ENCODE measurements at regions not wholly inside any gene's neighbourhood (a gene's known extent, or its start where the extent isn't known, plus 50 kb on each side); places are given as distances from the start of the nearest gene placed in this dataset.

GRCh38 chr10:109744020-109744419, 179.3 kb downstream of the XPNPEP1 start:
- DNase-seq (ENCODE audit: extremely low spot score), result no peak
- ChIA-PET POLR2A (no interaction called here), CTCF (no interaction called here)
- TF ChIP-seq CTBP1 (IDR thresholded peaks at IDR 0.05; ENCODE audit: borderline replicate concordance) (no peak), ARNT (IDR thresholded peaks at IDR 0.05) (no peak), FOXK2 (IDR thresholded peaks at IDR 0.05) (no peak), L3MBTL2 (conservative IDR thresholded peaks at IDR 0.05) (no peak), HDGF (IDR thresholded peaks at IDR 0.05; ENCODE audit: borderline replicate concordance) (no peak), TARDBP (IDR thresholded peaks at IDR 0.05) (no peak)
- TF ChIP-seq, protein P1, sequence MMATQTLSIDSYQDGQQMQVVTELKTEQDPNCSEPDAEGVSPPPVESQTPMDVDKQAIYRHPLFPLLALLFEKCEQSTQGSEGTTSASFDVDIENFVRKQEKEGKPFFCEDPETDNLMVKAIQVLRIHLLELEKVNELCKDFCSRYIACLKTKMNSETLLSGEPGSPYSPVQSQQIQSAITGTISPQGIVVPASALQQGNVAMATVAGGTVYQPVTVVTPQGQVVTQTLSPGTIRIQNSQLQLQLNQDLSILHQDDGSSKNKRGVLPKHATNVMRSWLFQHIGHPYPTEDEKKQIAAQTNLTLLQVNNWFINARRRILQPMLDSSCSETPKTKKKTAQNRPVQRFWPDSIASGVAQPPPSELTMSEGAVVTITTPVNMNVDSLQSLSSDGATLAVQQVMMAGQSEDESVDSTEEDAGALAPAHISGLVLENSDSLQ (IDR thresholded peaks at IDR 0.05), result no peak

DNA sequence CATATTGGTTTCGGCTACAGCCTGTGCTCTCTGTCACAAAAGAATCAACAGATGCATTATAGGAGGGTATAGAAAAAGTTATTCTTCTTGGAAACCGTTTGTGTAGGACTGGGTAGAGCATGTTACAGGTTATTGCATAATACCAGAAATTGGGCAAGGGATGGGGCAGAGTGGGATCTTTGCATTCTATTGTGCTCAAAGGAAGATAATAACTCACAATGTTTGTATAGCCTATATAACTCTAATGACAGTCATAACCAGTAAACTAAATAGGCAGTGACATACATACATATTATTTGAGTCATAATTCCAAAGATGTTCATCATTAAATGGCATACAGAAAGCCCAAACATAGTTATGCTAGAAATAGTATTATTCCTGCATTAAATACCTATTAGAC, 179.7 kb downstream of the XPNPEP1 start:
- ChIA-PET POLR2A (no interaction called here), CTCF (no interaction called here)
- DNase-seq (ENCODE audit: extremely low spot score), result no peak
- no peak for TF ChIP-seq SUZ12 (IDR thresholded peaks at IDR 0.05)

DNA sequence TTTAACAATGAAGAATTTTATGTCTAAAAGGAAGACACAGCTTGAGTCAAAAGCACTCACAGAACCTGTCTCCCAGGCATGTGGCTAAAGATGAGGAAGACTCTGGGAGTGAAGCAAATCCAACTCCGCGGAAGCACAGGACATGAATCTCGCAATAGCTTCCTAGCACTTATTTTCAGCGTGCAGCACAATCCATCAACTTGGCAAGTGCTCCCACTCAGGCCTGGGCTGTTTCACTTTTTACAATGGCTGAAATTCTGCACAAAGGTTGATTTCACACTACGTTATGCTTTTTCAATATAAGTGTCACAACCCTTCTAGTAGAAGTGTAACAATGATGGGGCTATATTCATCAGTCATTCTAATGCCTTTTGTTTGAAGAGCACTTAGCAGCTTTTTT, 180.2 kb downstream of the XPNPEP1 start:
- ChIA-PET CTCF (no interaction called here), POLR2A (no interaction called here)
- TF ChIP-seq FOXA1 (IDR thresholded peaks at IDR 0.05) (no peak), FOXM1 (IDR thresholded peaks at IDR 0.05; ENCODE audit: borderline replicate concordance) (no peak), ARNT (IDR thresholded peaks at IDR 0.05) (no peak), SP1 (IDR thresholded peaks at IDR 0.05) (no peak), TARDBP (IDR thresholded peaks at IDR 0.05) (no peak), BHLHE40 (IDR thresholded peaks at IDR 0.05; ENCODE audit: borderline replicate concordance) (no peak), ELF4 (IDR thresholded peaks at IDR 0.05) (no peak), HDGF (IDR thresholded peaks at IDR 0.05; ENCODE audit: borderline replicate concordance) (no peak), NFRKB (IDR thresholded peaks at IDR 0.05) (no peak)
- no peak for DNase-seq (ENCODE audit: extremely low spot score)

DNA sequence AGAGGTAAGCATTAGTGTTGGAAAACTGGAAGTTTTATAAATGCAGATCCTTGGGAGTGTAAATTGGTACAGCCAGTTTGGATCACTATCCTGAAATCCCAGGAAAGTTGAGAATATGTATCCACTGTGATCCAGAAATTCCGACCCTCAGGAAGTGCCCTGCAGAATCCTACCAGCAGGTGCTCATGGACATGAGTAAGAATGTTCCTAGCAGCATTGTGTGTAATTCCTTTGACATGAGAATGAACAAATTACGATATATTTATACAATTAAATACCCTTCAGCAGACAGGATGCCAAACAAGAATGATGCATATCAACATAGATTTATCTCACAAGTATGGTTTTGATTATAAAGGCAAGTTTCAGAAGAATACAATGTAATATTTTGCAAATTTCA, 181.6 kb downstream of the XPNPEP1 start:
- TF ChIP-seq, protein P1 (IDR thresholded peaks at IDR 0.05), result no peak
- no peak for TF ChIP-seq NFRKB (IDR thresholded peaks at IDR 0.05)
- TF ChIP-seq BHLHE40 (IDR thresholded peaks at IDR 0.05; ENCODE audit: borderline replicate concordance), result no peak
- no peak for TF ChIP-seq SUZ12 (IDR thresholded peaks at IDR 0.05)
- POLR2A ChIA-PET, result no interaction called here
- CTCF ChIA-PET, result interaction anchor here (0.7 kb wide), 1 partner anchor 121 kb away, joined by 3 read pairs; no protein-coding TSS in a partner anchor
- DNase-seq (ENCODE audit: extremely low spot score), result no peak

DNA sequence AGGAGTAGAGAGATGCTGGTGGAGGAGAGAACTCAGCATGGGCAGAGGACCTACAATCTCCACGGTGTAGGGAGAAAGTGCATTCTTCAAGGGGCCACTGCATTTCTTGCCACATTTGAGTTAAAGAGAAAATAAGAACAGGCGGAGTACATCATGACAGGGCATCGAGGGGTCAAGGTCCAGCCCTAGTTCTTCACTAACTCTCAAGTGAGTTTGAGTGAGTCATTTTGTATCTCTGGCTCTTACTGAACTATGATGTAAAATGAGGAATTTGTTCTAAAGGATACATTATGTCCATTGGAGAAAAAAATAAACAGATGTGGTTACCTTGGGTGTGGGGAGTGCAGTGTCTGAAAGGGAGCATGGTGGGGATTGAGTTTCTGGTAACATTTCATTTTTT, 182.9 kb downstream of the XPNPEP1 start:
- DNase-seq (ENCODE audit: extremely low spot score), result no peak
- TF ChIP-seq NFRKB (IDR thresholded peaks at IDR 0.05) (no peak), ELF4 (IDR thresholded peaks at IDR 0.05) (no peak), CTBP1 (IDR thresholded peaks at IDR 0.05; ENCODE audit: borderline replicate concordance) (no peak), TARDBP (IDR thresholded peaks at IDR 0.05) (no peak), L3MBTL2 (conservative IDR thresholded peaks at IDR 0.05) (no peak), SP1 (IDR thresholded peaks at IDR 0.05) (no peak), HDGF (IDR thresholded peaks at IDR 0.05; ENCODE audit: borderline replicate concordance) (no peak), FOXM1 (IDR thresholded peaks at IDR 0.05; ENCODE audit: borderline replicate concordance) (no peak), SUZ12 (IDR thresholded peaks at IDR 0.05) (no peak), FOXK2 (IDR thresholded peaks at IDR 0.05) (no peak), LEF1 (IDR thresholded peaks at IDR 0.05; ENCODE audit: borderline replicate concordance) (no peak), FOXA1 (IDR thresholded peaks at IDR 0.05) (no peak), ARNT (IDR thresholded peaks at IDR 0.05) (no peak), ZNF384 (IDR thresholded peaks at IDR 0.05) (no peak), BHLHE40 (IDR thresholded peaks at IDR 0.05; ENCODE audit: borderline replicate concordance) (no peak)
- TF ChIP-seq, protein P1 (IDR thresholded peaks at IDR 0.05), result no peak
- ChIA-PET CTCF (no interaction called here), POLR2A (no interaction called here)

DNA sequence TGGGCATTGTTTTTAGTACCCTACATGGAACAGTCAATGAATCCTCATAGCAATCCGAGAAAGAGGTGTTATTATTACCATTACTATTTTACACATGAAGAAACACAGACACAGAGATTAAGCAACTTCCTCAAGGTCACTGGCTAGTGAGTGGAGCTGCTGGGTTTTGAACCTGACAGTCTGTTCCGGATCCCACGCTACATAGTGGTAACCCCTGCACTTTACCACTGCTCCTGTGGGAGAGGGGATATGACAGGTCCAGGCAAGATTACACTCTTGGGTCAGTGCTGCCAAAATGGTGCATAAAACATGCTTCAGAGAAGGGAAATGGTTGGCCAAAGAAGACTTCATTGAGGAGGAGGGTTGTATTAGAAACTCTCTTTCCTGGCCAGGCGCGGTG, 185.7 kb downstream of the XPNPEP1 start:
- no peak for TF ChIP-seq SUZ12 (IDR thresholded peaks at IDR 0.05)
- no peak for TF ChIP-seq SP1 (IDR thresholded peaks at IDR 0.05)
- no peak for TF ChIP-seq ELF4 (IDR thresholded peaks at IDR 0.05)
- TF ChIP-seq LEF1 (IDR thresholded peaks at IDR 0.05; ENCODE audit: borderline replicate concordance), result no peak
- no peak for TF ChIP-seq TARDBP (IDR thresholded peaks at IDR 0.05)
- DNase-seq (ENCODE audit: extremely low spot score), result no peak
- POLR2A ChIA-PET, result no interaction called here
- CTCF ChIA-PET, result no interaction called here

GRCh38 chr10:109737009-109737408, 186.3 kb downstream of the XPNPEP1 start:
- CTCF ChIA-PET, result no interaction called here

More at GRCh38 chr10:109737009-109737408, 186.3 kb downstream of the XPNPEP1 start:
- POLR2A ChIA-PET, result no interaction called here
- DNase-seq (ENCODE audit: extremely low spot score), result no peak
- TF ChIP-seq CTBP1 (IDR thresholded peaks at IDR 0.05; ENCODE audit: borderline replicate concordance) (no peak), TARDBP (IDR thresholded peaks at IDR 0.05) (no peak), LEF1 (IDR thresholded peaks at IDR 0.05; ENCODE audit: borderline replicate concordance) (no peak), HDGF (IDR thresholded peaks at IDR 0.05; ENCODE audit: borderline replicate concordance) (no peak), ELF4 (IDR thresholded peaks at IDR 0.05) (no peak)
- TF ChIP-seq, protein P1 (IDR thresholded peaks at IDR 0.05), result no peak

Data from HEK293T (cell line).